ENCODE measurements at regions not wholly inside any gene's neighbourhood (a gene's known extent, or its start where the extent isn't known, plus 50 kb on each side); places are given as distances from the start of the nearest gene placed in this dataset.
A peak's percentile ranks its signal among the peaks of the same experiment; 100 is the strongest.

- H3K4me3 ChIP-seq = no peak overlapping the region
- H3K9me3 ChIP-seq (ENCODE audit: low read depth) = no peaks in the 10 kb centered on the region
- no peak overlapping the region for H3K27ac ChIP-seq
- H3K36me3 ChIP-seq = no peaks in the 10 kb centered on the region
- no peaks in the 10 kb centered on the region for H3K4me1 ChIP-seq (ENCODE audit: low read depth)
- peaks cover 5% of the 10 kb centered on the region for H3K27me3 ChIP-seq
- peak in 1 of 2 donors; percentile 11 for DNase-seq (ENCODE audit: low read depth in 1 of 2, low spot score in 1 of 2)
- no peak for TF ChIP-seq CTCF (IDR thresholded peaks at IDR 0.05; ENCODE audit: low read depth, low read length)
Observed at GRCh38 chr1:34419663-34420136, 243.0 kb downstream of the C1orf94 start.

DNA sequence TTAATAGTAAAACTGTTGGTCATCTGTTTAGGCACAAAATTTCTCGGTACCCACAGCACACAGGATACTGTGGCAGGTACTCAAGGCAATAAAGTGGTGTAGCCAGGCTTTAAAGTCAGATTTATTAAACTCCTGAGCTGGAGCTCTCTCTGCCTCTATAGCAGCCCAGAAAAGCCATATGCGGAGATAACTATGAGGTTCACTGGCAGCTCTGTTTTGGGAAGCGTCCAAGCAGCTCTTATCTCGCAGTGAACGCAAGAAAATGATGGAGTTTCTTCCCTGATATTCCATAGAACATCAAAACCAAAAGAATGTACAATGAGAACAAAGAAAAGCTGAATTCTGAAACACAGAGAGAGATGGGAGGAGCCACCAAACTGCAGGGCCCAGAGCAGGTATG is 248.3 kb downstream of the C1orf94 start:
- Histone ChIP-seq H3K27me3 (no peaks in the 10 kb centered on the region), H3K4me3 (no peak overlapping the region), H3K36me3 (no peaks in the 10 kb centered on the region), H3K27ac (no peak overlapping the region), H3K4me1 (ENCODE audit: low read depth) (no peaks in the 10 kb centered on the region), H3K9me3 (ENCODE audit: low read depth) (no peaks in the 10 kb centered on the region)
- DNase-seq (ENCODE audit: low read depth in 1 of 2, low spot score in 1 of 2) = no peak
- no peak for TF ChIP-seq CTCF (IDR thresholded peaks at IDR 0.05; ENCODE audit: low read depth, low read length)

DNA sequence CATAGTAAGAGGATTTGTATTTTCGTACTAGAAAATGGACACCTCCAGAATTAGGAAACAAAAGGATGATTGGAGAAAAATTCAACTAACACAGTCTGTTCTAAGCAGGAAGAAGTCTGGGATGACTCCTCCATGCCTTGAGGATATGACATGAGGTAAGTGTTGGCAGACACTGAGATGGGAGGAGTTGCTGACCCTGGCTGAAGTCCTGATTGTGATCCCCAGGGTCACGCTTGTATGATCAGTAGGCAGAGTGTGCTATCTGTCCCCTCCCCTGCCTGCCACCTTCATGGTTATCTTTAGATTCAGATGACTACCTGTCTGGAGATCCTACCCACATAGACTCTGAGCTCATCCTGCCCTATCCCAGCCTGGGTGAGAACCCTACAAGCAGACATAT is 249.1 kb downstream of the C1orf94 start:
- Histone ChIP-seq H3K36me3 (no peaks in the 10 kb centered on the region), H3K27me3 (no peaks in the 10 kb centered on the region), H3K27ac (no peak overlapping the region), H3K9me3 (ENCODE audit: low read depth) (no peaks in the 10 kb centered on the region), H3K4me3 (no peak overlapping the region), H3K4me1 (ENCODE audit: low read depth) (no peaks in the 10 kb centered on the region)
- no peak for DNase-seq (ENCODE audit: low read depth in 1 of 2, low spot score in 1 of 2)
- TF ChIP-seq CTCF (IDR thresholded peaks at IDR 0.05; ENCODE audit: low read depth, low read length) = no peak

- Histone ChIP-seq H3K9me3 (ENCODE audit: low read depth) (no peaks in the 10 kb centered on the region), H3K27ac (no peak overlapping the region), H3K4me3 (no peak overlapping the region), H3K4me1 (ENCODE audit: low read depth) (no peaks in the 10 kb centered on the region), H3K27me3 (no peaks in the 10 kb centered on the region), H3K36me3 (no peaks in the 10 kb centered on the region)
- TF ChIP-seq CTCF (IDR thresholded peaks at IDR 0.05; ENCODE audit: low read depth, low read length) = no peak
- DNase-seq (ENCODE audit: low read depth in 1 of 2, low spot score in 1 of 2) = no peak
Observed at GRCh38 chr1:34426325-34426896, 249.7 kb downstream of the C1orf94 start.

DNA sequence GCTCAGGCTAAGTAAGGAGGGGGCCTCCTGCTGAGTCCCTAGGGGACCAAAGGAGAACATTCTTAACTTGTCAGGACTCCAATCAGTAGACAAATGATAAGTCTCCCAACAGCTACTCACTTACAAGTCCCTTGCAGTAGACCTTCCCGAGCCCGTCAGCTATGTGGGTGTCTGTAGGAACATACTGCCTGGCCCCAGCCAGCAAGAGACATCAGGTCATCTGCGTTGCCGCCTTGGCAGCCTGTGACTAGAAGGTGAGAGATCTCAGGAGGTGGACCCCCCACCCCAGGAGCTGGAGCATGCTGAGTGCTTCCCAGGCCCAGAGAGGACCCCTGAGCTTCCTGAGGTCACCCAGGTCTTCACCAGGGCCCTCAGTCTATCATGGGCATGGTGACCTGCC is 250.5 kb downstream of the C1orf94 start:
- Histone ChIP-seq H3K4me1 (ENCODE audit: low read depth) (no peaks in the 10 kb centered on the region), H3K27ac (no peak overlapping the region), H3K4me3 (no peak overlapping the region), H3K36me3 (no peaks in the 10 kb centered on the region), H3K9me3 (ENCODE audit: low read depth) (no peaks in the 10 kb centered on the region), H3K27me3 (no peaks in the 10 kb centered on the region)
- TF ChIP-seq CTCF (IDR thresholded peaks at IDR 0.05; ENCODE audit: low read depth, low read length) = no peak
- DNase-seq (ENCODE audit: low read depth in 1 of 2, low spot score in 1 of 2) = no peak
